HEK293T (cell line): ENCODE measurements at regions not wholly inside any gene's neighbourhood (a gene's known extent, or its start where the extent isn't known, plus 50 kb on each side); places are given as distances from the start of the nearest gene placed in this dataset.

Experiments
- ELF4 ChIP-seq: fragments of 450-650 bp; IDR thresholded peaks from 2 replicates; pipeline ENCODE4 v1.6.1; 2017; ENCODE audit warnings: antibody characterized with exemption
- FOXA1 ChIP-seq: fragments of 450-650 bp; IDR thresholded peaks from 2 replicates; pipeline ENCODE4 v1.6.1; 2016; ENCODE audit warnings: mild to moderate bottlenecking
- FOXM1 ChIP-seq: fragments of 450-650 bp; IDR thresholded peaks from 2 replicates; pipeline ENCODE4 v1.6.1; 2017; ENCODE audit warnings: mild to moderate bottlenecking, borderline replicate concordance
- SUZ12 ChIP-seq: fragments of 450-650 bp; IDR thresholded peaks from 2 replicates; pipeline ENCODE4 v1.6.1; 2016; ENCODE audit warnings: mild to moderate bottlenecking
- TARDBP ChIP-seq: fragments of 450-650 bp; IDR thresholded peaks from 2 replicates; pipeline ENCODE4 v1.6.1; 2016
- ZNF384 ChIP-seq: fragments of 450-650 bp; IDR thresholded peaks from 2 replicates; pipeline ENCODE4 v1.6.1; 2016

DNA sequence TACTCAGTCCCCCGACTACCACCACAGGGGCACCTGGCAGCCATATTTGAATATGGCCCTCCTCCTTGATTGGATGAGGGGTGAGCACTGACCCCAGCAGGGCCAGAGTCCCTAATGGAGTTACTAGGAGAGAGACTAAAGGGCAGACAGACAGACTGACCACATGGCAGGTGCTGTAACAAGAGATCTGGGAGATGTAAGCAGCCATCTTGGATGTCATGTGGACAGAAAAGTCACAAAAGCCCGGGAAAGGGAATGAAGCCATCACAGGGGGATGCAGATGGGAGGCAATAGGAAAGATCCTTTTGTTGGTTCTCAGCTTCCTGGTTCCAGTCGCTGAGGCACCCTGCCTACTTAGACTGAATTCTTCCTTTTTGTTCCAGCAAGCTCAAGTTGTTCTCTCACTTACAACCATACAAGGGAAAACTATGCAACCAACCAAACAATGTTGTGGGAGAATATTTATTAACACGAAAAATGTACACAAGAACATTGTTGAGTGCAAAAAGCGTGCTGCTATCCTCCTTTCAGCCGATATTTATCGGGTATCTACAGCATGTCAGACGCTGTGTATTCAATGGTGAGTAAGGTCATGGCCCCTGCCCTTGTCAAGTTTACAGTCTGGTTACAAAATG, 511.6 kb upstream of the PROK2 start:
- no peak for TF ChIP-seq SUZ12
- no peak for TF ChIP-seq FOXM1
- no peak for TF ChIP-seq ZNF384
- TF ChIP-seq TARDBP, result no peak
- no peak for TF ChIP-seq ELF4
- no peak for TF ChIP-seq FOXA1
